SK-N-SH (cell line): ENCODE measurements at regions not wholly inside any gene's neighbourhood (a gene's known extent, or its start where the extent isn't known, plus 50 kb on each side); places are given as distances from the start of the nearest gene placed in this dataset.
"Not testable (repeated sequence)": the region's sequence is repeated elsewhere in the genome, so short reads cannot be mapped to it uniquely, and the experiment has no call there.

ENCODE experiments used
- CTCF ChIA-PET: fragments of 300-600, 350-600 bp; formaldehyde crosslinking; extraction: SDS; loops from one replicate; lab custom pipeline; 2021; lab: Yijun Ruan, JAX
- POLR2A ChIA-PET: fragments of 350-600 bp; sonication (Branson Sonifier 250); formaldehyde crosslinking; extraction: SDS; loops from one replicate; lab custom pipeline; 2020; ENCODE audit warnings: antibody characterized with exemption, inconsistent platforms; lab: Yijun Ruan, JAX
- DNase-seq: peaks from one replicate; pipeline ENCODE4 v3.0.0; 2012
- H2AFZ ChIP-seq: fragments of 200-600 bp; sonication (generic); 2 replicates; pipeline ENCODE4 v1.8.1; 2016; ENCODE audit warnings: antibody characterized with exemption, mild to moderate bottlenecking, low read depth
- H3F3A ChIP-seq: fragments of 200-600 bp; sonication (generic); replicated peaks from 2 replicates; pipeline ENCODE3; 2016; ENCODE audit warnings: antibody characterized with exemption, mild to moderate bottlenecking; ENCODE audit not compliant: insufficient read depth
- H3K27ac ChIP-seq, 2 experiments: fragments of 200-500 bp in 1 of 2; fragments of 200-600 bp in 1 of 2; sonication (Bioruptor generic) in 1 of 2; sonication (generic), shearing (Covaris generic) in 1 of 2; 2 replicates each; pipeline versions ENCODE4 v1.5.1 to v1.6.1; 2014 to 2016; ENCODE audit warnings: low read depth in 2 of 2, inconsistent platforms in 1 of 2, low read length in 1 of 2, mild to moderate bottlenecking in 1 of 2, mixed read lengths in 1 of 2
- H3K27me3 ChIP-seq: fragments of 200-600 bp; sonication (generic), shearing (Covaris generic); 2 replicates; pipeline ENCODE4 v1.6.1; 2016; ENCODE audit warnings: mixed run types; ENCODE audit not compliant: insufficient read depth
- H3K36me3 ChIP-seq, 2 experiments: fragments of 200-500 bp in 1 of 2; fragments of 200-600 bp in 1 of 2; sonication (Bioruptor generic) in 1 of 2; sonication (generic) in 1 of 2; replicated peaks in 1 of 2; 2 replicates each; pipeline versions ENCODE3 to v1.5.1; 2014 to 2016; ENCODE audit warnings: low read length in 1 of 2, mild to moderate bottlenecking in 1 of 2; ENCODE audit not compliant: insufficient read depth in 2 of 2, control insufficient read depth in 1 of 2
- H3K4me1 ChIP-seq, 2 experiments: fragments of 200-500 bp in 1 of 2; fragments of 200-600 bp in 1 of 2; sonication (Bioruptor generic) in 1 of 2; sonication (generic), shearing (Covaris generic) in 1 of 2; 2 replicates each; pipeline versions ENCODE4 v1.5.1 to v1.6.1; 2014 to 2016; ENCODE audit warnings: low read depth in 1 of 2, low read length in 1 of 2, mixed run types in 1 of 2; ENCODE audit not compliant: insufficient read depth in 2 of 2, control insufficient read depth in 1 of 2
- H3K4me2 ChIP-seq: fragments of 200-600 bp; sonication (generic), shearing (Covaris generic); 2 replicates; pipeline ENCODE4 v1.6.1; 2017; ENCODE audit warnings: mixed run types
- H3K4me3 ChIP-seq, 2 experiments: fragments of 200-500 bp in 1 of 2; fragments of 200-600 bp in 1 of 2; sonication (Bioruptor generic) in 1 of 2; sonication (generic), shearing (Covaris generic) in 1 of 2; 2 replicates each; pipeline versions ENCODE4 v1.5.1 to v1.8.1; 2014 to 2016; ENCODE audit warnings: low read depth in 2 of 2, inconsistent platforms in 1 of 2, low read length in 1 of 2, mild to moderate bottlenecking in 1 of 2, mixed read lengths in 1 of 2, moderate library complexity in 1 of 2
- H3K79me2 ChIP-seq: fragments of 200-600 bp; sonication (generic); 2 replicates; pipeline ENCODE4 v1.8.1; 2017; ENCODE audit warnings: mild to moderate bottlenecking; ENCODE audit not compliant: insufficient read depth
- H3K9ac ChIP-seq: fragments of 200-600 bp; sonication (generic); 2 replicates; pipeline ENCODE4 v1.6.1; 2017; ENCODE audit warnings: mixed run types
- H3K9me2 ChIP-seq: fragments of 200-600 bp; sonication (generic); 2 replicates; pipeline ENCODE4 v1.6.1; 2017; ENCODE audit warnings: mixed run types
- H3K9me3 ChIP-seq: fragments of 200-600 bp; sonication (generic); 2 replicates; pipeline ENCODE4 v1.6.1; 2017; ENCODE audit warnings: mixed run types, mild to moderate bottlenecking, moderate library complexity
- H4K20me1 ChIP-seq: fragments of 200-600 bp; sonication (generic); 2 replicates; pipeline ENCODE4 v1.6.1; 2017; ENCODE audit warnings: mild to moderate bottlenecking, mixed run types; ENCODE audit not compliant: insufficient read depth
- CHD2 ChIP-seq: fragments of 150-350 bp; IDR thresholded peaks from 2 replicates; pipeline ENCODE4 v1.6.1; 2018; ENCODE audit warnings: low read length; ENCODE audit not compliant: partially characterized antibody
- ELF1 ChIP-seq: IDR thresholded peaks from 2 replicates; pipeline ENCODE4 v1.4.0; 2012
- EZH2phosphoT487 ChIP-seq: fragments of 200-600 bp; sonication (generic); IDR thresholded peaks from 2 replicates; pipeline ENCODE4 v1.6.1; 2017; ENCODE audit warnings: low read depth, mixed run types, mild to moderate bottlenecking, antibody characterized with exemption, moderate library complexity, borderline replicate concordance
- FOSL2 ChIP-seq: IDR thresholded peaks from 2 replicates; pipeline ENCODE4 v1.4.0; 2012; ENCODE audit warnings: low read depth, mild to moderate bottlenecking, moderate library complexity, borderline replicate concordance
- FOXM1 ChIP-seq: IDR thresholded peaks from 2 replicates; pipeline ENCODE4 v1.4.0; 2012; ENCODE audit warnings: low read depth, mild to moderate bottlenecking
- GABPA ChIP-seq: IDR thresholded peaks from 2 replicates; pipeline ENCODE4 v1.4.0; 2012; ENCODE audit warnings: low read depth, mild to moderate bottlenecking
- MEF2A ChIP-seq: IDR thresholded peaks from 2 replicates; pipeline ENCODE4 v1.4.0; 2012; ENCODE audit warnings: low read depth, borderline replicate concordance
- MXI1 ChIP-seq: IDR thresholded peaks from 2 replicates; pipeline ENCODE4 v1.6.1; 2012; ENCODE audit warnings: mild to moderate bottlenecking, low read depth, low read length, improper control_type of control experiment
- NRF1 ChIP-seq: IDR thresholded peaks from 2 replicates; pipeline ENCODE4 v1.6.1; 2012; ENCODE audit warnings: low read depth, mild to moderate bottlenecking, low read length
- RXRA ChIP-seq: IDR thresholded peaks from 2 replicates; pipeline ENCODE4 v1.4.0; 2012; ENCODE audit warnings: low read depth, mild to moderate bottlenecking, borderline replicate concordance
- SIN3A ChIP-seq: IDR thresholded peaks from 2 replicates; pipeline ENCODE4 v1.6.1; 2012; ENCODE audit warnings: low read depth, mild to moderate bottlenecking, low read length, moderate library complexity, borderline replicate concordance
- SMC3 ChIP-seq: IDR thresholded peaks from 2 replicates; pipeline ENCODE4 v1.6.1; 2012; ENCODE audit warnings: low read depth, low read length, improper control_type of control experiment
- TCF12 ChIP-seq: IDR thresholded peaks from 2 replicates; pipeline ENCODE4 v1.4.0; 2012
- TEAD4 ChIP-seq: IDR thresholded peaks from 2 replicates; pipeline ENCODE4 v1.4.0; 2012; ENCODE audit warnings: mild to moderate bottlenecking, borderline replicate concordance; ENCODE audit not compliant: insufficient read depth
- WGBS: methylation state at CpG from one replicate; pipeline ENCODE4 v1.1.6; 2017; ENCODE audit warnings: low lambda C conversion rate; 5-methylcytosine and 5-hydroxymethylcytosine counted together
- TF ChIP-seq, protein P1 (sequence below): IDR thresholded peaks from 2 replicates; pipeline ENCODE4 v1.6.1; 2012; ENCODE audit warnings: mild to moderate bottlenecking, low read depth, low read length, moderate library complexity
- TF ChIP-seq, protein P2 (sequence below): fragments of 150-350 bp; IDR thresholded peaks from 2 replicates; pipeline ENCODE4 v1.6.1; 2017; ENCODE audit warnings: antibody characterized with exemption, low read length, low read depth, borderline replicate concordance
- TF ChIP-seq, protein P3 (sequence below): fragments of 150-350 bp; IDR thresholded peaks from 2 replicates; pipeline ENCODE4 v1.6.1; 2016; ENCODE audit warnings: mild to moderate bottlenecking, low read depth, low read length
- TF ChIP-seq, protein P4 (sequence below): IDR thresholded peaks from 2 replicates; pipeline ENCODE4 v1.4.0; 2012; ENCODE audit warnings: low read depth

DNA sequence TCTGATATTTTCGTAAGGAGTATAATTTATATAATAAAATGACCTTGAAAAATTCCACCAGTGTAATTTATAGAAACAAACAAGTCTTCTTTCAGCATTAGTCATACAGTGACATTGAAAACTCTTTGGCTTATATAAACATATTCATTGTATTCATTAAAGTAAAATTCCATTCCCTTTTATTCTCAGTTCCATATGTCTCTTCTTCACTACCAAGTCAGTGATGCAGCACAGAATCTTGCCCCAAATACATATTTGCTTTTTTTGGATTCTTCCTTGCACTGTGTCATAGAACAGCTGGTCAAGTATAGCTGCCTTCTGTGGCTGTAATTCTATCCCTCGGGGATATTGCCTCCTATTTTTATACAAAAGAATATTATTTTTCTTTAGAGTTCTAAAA is 884.5 kb upstream of the POT1 start:
- DNase-seq = no peak
- Histone ChIP-seq H3K36me3 (no peaks in the 10 kb centered on the region), H3K4me1 (no peaks in the 10 kb centered on the region), H3K4me3 (no peak overlapping the region), H3K27ac (no peak overlapping the region), H4K20me1 (no peaks in the 10 kb centered on the region), H3K4me2 (no peak overlapping the region), H3F3A (no peaks in the 10 kb centered on the region), H3K9me2 (no peaks in the 10 kb centered on the region), H3K9ac (no peak overlapping the region), H3K9me3 (no peaks in the 10 kb centered on the region), H2AFZ (no peak overlapping the region), H3K27me3 (no peaks in the 10 kb centered on the region), H3K79me2 (no peaks in the 10 kb centered on the region)
- WGBS = 24% methylated on average over 2 of the region's 2 CpGs
- TF ChIP-seq MXI1 (no peak), MEF2A (no peak), SMC3 (no peak), RXRA (no peak)
- POLR2A ChIA-PET = no interaction called here
- CTCF ChIA-PET = no interaction called here

DNA sequence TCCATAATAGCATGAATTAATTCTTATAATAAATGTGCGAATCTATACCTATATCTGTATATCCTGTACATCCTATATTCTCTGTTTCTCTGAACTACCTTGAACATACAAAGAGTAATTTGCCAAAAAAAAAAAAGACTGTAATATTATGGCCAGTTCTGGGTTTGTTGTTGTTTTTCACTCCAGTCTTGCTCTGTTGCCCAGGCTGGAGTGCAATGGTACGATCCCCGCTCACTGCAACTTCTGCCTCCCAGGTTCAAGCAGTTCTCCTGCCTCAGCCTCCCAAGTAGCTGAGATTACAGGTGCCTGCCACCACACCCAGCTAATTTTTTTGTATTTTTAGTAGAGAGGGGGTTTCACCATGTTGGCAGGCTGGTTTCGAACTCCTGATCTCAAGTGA is 876.9 kb upstream of the POT1 start:
- H3F3A ChIP-seq, H3K27me3 ChIP-seq, H4K20me1 ChIP-seq, H3K9me3 ChIP-seq, H3K9me2 ChIP-seq, H3K4me1 ChIP-seq, H2AFZ ChIP-seq, H3K9ac ChIP-seq, DNase-seq, H3K4me2 ChIP-seq, H3K36me3 ChIP-seq, H3K27ac ChIP-seq, POLR2A ChIA-PET, H3K79me2 ChIP-seq, H3K4me3 ChIP-seq: not testable (repeated sequence)
- WGBS = 54% methylated on average over 4 of the region's 4 CpGs
- CTCF ChIA-PET = interaction anchor here (1.1 kb wide), 1 partner anchor 746 kb away, joined by 3 read pairs; no protein-coding TSS in a partner anchor

DNA sequence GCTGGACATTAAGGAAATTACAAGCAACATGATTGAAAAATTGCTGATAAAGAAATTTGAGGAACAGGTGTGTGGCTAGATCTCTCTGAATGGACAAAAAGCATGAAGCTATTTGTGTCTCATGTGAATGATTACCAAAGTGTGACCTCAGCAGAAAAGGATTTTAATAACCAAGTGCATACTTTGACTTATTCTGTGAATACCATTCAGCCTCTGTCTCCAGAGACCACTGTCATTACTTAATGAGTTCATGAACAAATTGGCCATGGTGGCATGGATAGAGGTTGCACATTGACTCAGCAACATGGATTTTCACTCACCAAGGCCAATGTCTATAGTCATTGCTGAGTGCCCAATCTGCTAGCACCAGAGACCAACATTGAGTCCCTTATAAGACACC is 874.6 kb upstream of the POT1 start:
- no peak overlapping the region for H3K4me3 ChIP-seq
- no peak overlapping the region for H3K4me2 ChIP-seq
- POLR2A ChIA-PET = no interaction called here
- H3K27me3 ChIP-seq = no peaks in the 10 kb centered on the region
- no peak overlapping the region for H3K27ac ChIP-seq
- no peaks in the 10 kb centered on the region for H4K20me1 ChIP-seq
- no peak for DNase-seq
- no peaks in the 10 kb centered on the region for H3F3A ChIP-seq
- CTCF ChIA-PET = no interaction called here
- no peaks in the 10 kb centered on the region for H3K4me1 ChIP-seq
- no peak for TF ChIP-seq SMC3
- no peak for TF ChIP-seq CHD2
- TF ChIP-seq, protein P1, sequence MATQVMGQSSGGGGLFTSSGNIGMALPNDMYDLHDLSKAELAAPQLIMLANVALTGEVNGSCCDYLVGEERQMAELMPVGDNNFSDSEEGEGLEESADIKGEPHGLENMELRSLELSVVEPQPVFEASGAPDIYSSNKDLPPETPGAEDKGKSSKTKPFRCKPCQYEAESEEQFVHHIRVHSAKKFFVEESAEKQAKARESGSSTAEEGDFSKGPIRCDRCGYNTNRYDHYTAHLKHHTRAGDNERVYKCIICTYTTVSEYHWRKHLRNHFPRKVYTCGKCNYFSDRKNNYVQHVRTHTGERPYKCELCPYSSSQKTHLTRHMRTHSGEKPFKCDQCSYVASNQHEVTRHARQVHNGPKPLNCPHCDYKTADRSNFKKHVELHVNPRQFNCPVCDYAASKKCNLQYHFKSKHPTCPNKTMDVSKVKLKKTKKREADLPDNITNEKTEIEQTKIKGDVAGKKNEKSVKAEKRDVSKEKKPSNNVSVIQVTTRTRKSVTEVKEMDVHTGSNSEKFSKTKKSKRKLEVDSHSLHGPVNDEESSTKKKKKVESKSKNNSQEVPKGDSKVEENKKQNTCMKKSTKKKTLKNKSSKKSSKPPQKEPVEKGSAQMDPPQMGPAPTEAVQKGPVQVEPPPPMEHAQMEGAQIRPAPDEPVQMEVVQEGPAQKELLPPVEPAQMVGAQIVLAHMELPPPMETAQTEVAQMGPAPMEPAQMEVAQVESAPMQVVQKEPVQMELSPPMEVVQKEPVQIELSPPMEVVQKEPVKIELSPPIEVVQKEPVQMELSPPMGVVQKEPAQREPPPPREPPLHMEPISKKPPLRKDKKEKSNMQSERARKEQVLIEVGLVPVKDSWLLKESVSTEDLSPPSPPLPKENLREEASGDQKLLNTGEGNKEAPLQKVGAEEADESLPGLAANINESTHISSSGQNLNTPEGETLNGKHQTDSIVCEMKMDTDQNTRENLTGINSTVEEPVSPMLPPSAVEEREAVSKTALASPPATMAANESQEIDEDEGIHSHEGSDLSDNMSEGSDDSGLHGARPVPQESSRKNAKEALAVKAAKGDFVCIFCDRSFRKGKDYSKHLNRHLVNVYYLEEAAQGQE = no peak
- TF ChIP-seq ELF1 = no peak
- TF ChIP-seq, protein P2, sequence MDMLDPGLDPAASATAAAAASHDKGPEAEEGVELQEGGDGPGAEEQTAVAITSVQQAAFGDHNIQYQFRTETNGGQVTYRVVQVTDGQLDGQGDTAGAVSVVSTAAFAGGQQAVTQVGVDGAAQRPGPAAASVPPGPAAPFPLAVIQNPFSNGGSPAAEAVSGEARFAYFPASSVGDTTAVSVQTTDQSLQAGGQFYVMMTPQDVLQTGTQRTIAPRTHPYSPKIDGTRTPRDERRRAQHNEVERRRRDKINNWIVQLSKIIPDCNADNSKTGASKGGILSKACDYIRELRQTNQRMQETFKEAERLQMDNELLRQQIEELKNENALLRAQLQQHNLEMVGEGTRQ = no peak
- TF ChIP-seq GABPA = no peak
- TF ChIP-seq RXRA = no peak
- no peak for TF ChIP-seq FOXM1
- TF ChIP-seq EZH2phosphoT487 = no peak
- no peak for TF ChIP-seq NRF1
- TF ChIP-seq TCF12 = no peak
- no peak for TF ChIP-seq SIN3A
- no peak for TF ChIP-seq TEAD4
- TF ChIP-seq, protein P3, sequence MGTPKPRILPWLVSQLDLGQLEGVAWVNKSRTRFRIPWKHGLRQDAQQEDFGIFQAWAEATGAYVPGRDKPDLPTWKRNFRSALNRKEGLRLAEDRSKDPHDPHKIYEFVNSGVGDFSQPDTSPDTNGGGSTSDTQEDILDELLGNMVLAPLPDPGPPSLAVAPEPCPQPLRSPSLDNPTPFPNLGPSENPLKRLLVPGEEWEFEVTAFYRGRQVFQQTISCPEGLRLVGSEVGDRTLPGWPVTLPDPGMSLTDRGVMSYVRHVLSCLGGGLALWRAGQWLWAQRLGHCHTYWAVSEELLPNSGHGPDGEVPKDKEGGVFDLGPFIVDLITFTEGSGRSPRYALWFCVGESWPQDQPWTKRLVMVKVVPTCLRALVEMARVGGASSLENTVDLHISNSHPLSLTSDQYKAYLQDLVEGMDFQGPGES = no peak
- TF ChIP-seq, protein P4, sequence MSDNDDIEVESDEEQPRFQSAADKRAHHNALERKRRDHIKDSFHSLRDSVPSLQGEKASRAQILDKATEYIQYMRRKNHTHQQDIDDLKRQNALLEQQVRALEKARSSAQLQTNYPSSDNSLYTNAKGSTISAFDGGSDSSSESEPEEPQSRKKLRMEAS = no peak
- no peak for TF ChIP-seq FOSL2
- no peak for TF ChIP-seq MEF2A
- H3K9ac ChIP-seq = no peak overlapping the region
- H3K9me2 ChIP-seq = no peaks in the 10 kb centered on the region
- H3K9me3 ChIP-seq = no peaks in the 10 kb centered on the region
- H2AFZ ChIP-seq = no peak overlapping the region
- H3K79me2 ChIP-seq = no peaks in the 10 kb centered on the region
- no peaks in the 10 kb centered on the region for H3K36me3 ChIP-seq
